AG10803 (cell line): ENCODE measurements at regions not wholly inside any gene's neighbourhood (a gene's known extent, or its start where the extent isn't known, plus 50 kb on each side); places are given as distances from the start of the nearest gene placed in this dataset.
"Not testable (repeated sequence)": the region's sequence is repeated elsewhere in the genome, so short reads cannot be mapped to it uniquely, and the experiment has no call there.

Experiments used
- DNase-seq: peaks from one replicate; pipeline ENCODE4 v3.0.0; 2010; ENCODE audit warnings: low read depth
- H3K4me3 ChIP-seq: 2 replicates; pipeline ENCODE4 v1.5.1; 2011; ENCODE audit warnings: mild to moderate bottlenecking, low read length, control low read depth
- TF ChIP-seq, protein P1 (sequence below): conservative IDR thresholded peaks from 2 replicates; pipeline ENCODE4 v1.5.1; 2011; ENCODE audit warnings: mild to moderate bottlenecking, low read length, control low read depth, inconsistent platforms

DNA sequence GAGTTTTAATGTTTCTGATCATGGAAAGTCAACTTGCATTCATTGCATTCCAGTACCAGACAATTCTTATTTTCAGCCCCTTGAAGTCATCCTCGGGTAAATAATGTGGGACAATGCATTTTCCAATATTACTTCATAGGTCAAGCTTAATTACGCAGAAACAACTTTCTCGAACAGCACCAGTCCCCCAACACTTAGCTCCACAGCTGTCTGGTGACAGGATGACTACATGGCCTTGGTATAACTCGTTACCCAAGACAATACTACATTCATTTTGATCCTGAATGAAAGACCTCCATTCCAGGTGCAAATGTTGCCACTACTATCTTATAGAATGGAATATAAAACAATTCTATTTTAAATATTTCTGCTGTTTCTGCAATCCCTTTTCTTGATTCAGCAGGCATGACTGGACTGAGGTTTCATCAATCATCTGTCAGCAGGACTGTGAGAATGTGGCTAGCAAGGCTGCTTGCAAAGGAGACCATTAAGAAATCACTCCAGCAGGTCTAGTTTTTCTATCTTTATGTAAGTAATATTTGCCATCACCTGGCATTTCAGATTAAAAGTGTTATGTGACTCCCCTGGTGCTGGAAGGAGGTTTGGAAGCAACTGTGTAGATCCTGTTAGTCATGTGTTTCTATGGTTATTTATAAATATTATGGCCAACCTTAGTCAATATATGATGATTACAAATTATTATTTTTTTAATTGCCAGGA lies 147.9 kb downstream of the HAO1 start:
- peak; percentile 15 for DNase-seq
- H3K4me3 ChIP-seq = no peak overlapping the region
- TF ChIP-seq, protein P1, sequence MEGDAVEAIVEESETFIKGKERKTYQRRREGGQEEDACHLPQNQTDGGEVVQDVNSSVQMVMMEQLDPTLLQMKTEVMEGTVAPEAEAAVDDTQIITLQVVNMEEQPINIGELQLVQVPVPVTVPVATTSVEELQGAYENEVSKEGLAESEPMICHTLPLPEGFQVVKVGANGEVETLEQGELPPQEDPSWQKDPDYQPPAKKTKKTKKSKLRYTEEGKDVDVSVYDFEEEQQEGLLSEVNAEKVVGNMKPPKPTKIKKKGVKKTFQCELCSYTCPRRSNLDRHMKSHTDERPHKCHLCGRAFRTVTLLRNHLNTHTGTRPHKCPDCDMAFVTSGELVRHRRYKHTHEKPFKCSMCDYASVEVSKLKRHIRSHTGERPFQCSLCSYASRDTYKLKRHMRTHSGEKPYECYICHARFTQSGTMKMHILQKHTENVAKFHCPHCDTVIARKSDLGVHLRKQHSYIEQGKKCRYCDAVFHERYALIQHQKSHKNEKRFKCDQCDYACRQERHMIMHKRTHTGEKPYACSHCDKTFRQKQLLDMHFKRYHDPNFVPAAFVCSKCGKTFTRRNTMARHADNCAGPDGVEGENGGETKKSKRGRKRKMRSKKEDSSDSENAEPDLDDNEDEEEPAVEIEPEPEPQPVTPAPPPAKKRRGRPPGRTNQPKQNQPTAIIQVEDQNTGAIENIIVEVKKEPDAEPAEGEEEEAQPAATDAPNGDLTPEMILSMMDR = no peak

DNA sequence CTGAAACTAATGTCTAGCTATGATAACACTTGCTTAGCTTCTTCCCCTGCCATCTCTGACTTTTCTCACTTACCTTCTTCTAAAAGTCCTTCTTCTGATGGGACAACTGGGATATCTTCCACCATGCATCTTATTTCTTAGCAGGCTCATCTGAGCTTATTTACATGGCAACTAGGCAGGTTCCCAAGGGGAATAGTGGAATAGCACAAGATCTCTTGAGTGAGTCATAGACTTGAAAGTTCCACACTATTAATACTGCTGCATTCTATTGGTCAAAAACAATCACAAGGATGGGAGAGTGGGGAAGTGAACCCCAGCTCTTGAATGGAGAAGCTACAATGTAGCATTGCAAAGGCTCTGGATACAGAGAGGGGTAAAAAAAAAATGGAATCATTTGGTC lies 142.1 kb downstream of the HAO1 start:
- no peak overlapping the region for H3K4me3 ChIP-seq
- TF ChIP-seq, protein P1 = no peak
- DNase-seq = no peak

DNA sequence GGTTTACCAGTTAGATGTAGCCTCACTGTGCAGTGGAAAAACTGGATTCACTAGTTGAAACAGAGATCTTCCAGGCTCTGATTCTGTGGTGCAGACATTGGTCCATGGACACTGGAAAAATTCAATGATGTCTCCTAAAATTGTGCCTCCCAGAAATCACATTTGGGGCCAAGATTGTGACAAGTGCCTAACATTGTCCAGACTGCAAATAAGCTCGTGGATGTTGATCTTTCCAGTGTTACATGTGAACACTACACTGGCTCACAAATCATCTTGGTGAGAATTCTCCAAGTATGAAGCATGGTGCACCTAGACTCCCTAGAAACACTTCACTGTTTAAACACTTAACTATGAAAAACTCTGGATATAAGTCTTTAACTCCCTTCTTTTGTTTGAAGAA lies 140.4 kb downstream of the HAO1 start:
- no peak for DNase-seq
- TF ChIP-seq, protein P1 = no peak
- H3K4me3 ChIP-seq = no peak overlapping the region

DNA sequence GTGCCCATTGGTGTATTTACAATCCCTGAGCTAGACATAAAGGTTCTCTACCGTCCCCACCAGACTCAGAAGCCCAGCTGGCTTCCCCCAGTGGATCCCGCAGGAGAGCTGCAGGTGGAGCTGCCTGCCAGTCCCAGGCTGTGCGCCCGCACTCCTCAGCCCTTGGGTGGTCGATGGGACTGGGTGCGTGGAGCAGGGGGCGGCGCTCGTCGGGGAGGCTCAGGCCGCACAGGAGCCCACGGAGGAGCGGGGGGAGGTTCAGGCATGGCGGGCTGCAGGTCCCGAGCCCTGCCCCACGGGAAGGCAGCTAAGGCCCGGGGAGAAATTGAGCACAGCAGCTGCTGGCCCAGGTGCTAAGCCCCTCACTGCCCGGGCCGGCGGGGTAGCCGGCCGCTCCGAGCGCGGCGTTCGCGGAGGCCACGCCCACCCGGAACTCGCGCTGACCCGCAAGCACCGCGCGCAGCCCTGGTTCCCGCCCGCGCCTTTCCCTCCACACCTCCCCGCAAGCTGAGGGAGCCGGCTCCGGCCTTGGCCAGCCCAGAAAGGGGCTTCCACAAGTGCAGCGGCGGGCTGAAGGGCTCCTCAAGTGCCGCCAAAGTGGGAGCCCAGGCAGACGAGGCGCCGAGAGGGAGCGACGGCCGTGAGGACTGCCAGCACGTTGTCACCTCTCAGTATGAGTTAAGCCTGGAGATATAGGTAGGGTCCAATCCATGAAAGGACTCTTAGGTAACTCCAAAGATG lies 136.7 kb downstream of the HAO1 start:
- peak overlapping the region; percentile 7; the same call in 1 of the 2 replicates for H3K4me3 ChIP-seq
- not testable (repeated sequence) for DNase-seq

DNA sequence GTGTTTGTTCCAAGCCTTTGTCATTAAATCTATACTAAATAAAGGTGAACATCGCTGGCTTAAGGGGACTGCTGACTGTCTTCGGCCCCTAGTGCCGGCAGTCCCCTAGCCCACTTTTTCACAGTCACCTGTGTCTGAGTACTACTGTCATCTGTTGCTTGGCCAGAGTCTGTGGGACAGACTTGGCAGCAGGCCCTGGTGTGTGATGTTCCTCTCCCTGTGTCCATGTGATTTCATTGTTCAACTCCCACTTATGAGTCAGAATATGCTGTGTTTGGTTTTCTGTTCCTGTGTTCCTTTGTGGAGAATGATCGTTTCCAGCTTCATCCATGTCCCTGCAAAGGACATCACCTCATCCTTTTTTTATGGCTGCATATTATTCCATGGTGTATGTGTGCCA lies 133.4 kb downstream of the HAO1 start:
- no peak for DNase-seq

DNA sequence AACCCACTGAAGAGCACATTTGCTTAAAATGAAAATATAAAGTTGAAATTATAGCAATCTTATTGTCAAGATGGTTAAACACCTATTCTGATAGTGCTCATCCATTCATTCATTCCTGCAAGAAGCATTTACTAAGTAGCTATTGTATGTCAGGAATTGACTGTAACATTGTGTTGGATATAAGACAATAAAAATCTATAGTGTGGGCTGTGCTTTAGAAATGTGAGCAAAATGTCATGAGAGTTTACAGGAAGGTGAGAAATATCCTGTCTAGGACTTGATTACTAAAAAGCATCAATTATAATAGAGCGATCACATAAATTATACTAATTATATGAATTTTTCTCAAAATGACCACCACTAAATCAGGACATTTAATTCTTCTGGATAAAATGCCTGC lies 123.0 kb downstream of the HAO1 start:
- TF ChIP-seq, protein P1 = no peak
- no peak overlapping the region for H3K4me3 ChIP-seq
- DNase-seq = no peak

More for the DNA sequence above, 133.4 kb downstream of the HAO1 start:
- H3K4me3 ChIP-seq = no peak overlapping the region
- TF ChIP-seq, protein P1 = no peak

DNA sequence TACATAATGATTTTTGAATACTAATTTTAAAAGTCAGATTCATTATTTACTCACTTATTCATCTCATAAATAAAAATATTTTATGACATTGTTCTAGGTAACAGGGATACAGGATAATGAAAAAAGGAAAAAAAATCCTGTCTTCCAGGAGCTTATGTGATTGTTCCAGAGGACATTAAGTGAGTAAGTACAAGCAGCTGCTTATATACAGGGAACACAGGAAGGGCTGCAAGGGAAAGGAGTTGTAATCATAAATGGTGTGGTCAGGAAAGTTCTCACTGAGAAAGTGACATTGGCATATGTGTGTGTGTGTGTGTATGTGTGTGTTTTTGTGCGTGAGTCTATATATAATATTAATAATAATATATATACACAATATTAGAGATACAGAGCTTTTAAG lies 121.8 kb downstream of the HAO1 start:
- TF ChIP-seq, protein P1 = no peak
- no peak overlapping the region for H3K4me3 ChIP-seq
- DNase-seq = no peak
